GM06990 (cell line): ENCODE measurements at regions not wholly inside any gene's neighbourhood (a gene's known extent, or its start where the extent isn't known, plus 50 kb on each side); places are given as distances from the start of the nearest gene placed in this dataset.

Experiments
- DNase-seq: peaks from one replicate; pipeline ENCODE4 v3.0.0-alpha.2; 2011; ENCODE audit not compliant: insufficient read length; ENCODE audit errors: extremely low read depth
- H3K27me3 ChIP-seq: replicated peaks from 2 replicates; pipeline ENCODE4 v1.6.0; 2011; ENCODE audit warnings: low read length; ENCODE audit not compliant: control insufficient read depth, insufficient read depth
- H3K36me3 ChIP-seq: 2 replicates; pipeline ENCODE4 v1.5.1; 2011; ENCODE audit warnings: low read length; ENCODE audit not compliant: control insufficient read depth, insufficient read depth
- H3K4me3 ChIP-seq: replicated peaks from 2 replicates; pipeline ENCODE4 v1.5.1; 2011; ENCODE audit warnings: low read depth, mild to moderate bottlenecking, control low read depth, low read length
- TF ChIP-seq, protein P1 (sequence below): IDR thresholded peaks from 2 replicates; pipeline ENCODE4 v1.5.1; 2011; ENCODE audit warnings: low read length, control low read depth, mild to moderate bottlenecking, inconsistent platforms; ENCODE audit not compliant: insufficient read depth, poor library complexity, severe bottlenecking

DNA sequence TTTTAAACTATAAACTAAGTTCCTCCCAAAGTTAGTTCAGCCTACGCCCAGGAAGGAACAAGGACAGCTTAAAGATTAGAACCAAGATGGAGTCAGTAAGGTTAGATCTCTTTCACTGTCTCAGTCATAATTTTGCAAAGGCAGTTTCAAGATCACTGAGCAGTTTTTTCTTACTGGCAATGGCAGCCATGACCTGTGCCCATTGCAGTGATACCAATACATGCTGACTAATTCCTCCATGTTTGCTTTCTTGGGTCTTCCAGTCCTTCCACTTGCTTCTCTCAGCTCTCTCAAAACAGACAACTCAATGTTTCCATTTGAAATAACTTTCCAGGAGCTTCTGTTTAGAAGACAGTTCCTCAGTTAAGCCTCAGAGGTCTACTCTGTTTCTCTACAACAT, 79.5 kb downstream of the PCDH18 start:
- Histone ChIP-seq H3K36me3 (no peaks in the 10 kb centered on the region), H3K4me3 (no peak overlapping the region), H3K27me3 (no peaks in the 10 kb centered on the region)
- TF ChIP-seq, protein P1, sequence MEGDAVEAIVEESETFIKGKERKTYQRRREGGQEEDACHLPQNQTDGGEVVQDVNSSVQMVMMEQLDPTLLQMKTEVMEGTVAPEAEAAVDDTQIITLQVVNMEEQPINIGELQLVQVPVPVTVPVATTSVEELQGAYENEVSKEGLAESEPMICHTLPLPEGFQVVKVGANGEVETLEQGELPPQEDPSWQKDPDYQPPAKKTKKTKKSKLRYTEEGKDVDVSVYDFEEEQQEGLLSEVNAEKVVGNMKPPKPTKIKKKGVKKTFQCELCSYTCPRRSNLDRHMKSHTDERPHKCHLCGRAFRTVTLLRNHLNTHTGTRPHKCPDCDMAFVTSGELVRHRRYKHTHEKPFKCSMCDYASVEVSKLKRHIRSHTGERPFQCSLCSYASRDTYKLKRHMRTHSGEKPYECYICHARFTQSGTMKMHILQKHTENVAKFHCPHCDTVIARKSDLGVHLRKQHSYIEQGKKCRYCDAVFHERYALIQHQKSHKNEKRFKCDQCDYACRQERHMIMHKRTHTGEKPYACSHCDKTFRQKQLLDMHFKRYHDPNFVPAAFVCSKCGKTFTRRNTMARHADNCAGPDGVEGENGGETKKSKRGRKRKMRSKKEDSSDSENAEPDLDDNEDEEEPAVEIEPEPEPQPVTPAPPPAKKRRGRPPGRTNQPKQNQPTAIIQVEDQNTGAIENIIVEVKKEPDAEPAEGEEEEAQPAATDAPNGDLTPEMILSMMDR, result no peak
- no peak for DNase-seq

DNA sequence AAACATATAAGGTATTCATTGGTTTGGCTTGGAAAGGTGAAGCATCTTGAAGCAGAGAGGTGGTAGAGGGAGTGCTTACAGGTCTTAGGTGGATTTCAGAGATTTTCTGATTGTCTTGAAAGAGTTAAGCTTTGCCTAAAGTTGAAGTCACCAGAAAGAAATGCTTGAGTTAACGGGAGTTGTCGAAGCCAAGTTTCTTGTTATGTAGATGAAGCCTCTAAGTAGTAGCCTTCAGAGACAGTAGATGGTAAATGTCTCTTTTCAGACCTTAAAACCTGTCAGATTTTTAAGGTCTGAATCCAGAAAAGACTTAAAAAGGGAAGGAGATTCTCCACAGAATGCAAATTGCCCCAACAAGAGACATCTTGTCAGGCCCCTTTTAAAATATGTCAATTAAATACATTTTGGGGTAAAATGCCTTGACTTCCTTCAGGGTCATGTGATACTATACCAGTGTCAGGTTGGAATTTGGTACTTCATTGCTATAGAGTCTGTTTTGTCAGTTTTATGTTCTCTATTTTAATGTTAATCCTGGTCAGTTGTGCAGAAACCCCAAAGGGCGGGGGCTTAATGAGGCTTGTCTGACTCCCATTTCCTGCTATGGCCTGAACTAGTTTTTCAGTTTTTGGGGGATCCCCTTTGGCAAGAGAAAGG, 81.0 kb downstream of the PCDH18 start:
- TF ChIP-seq, protein P1, result no peak
- H3K27me3 ChIP-seq, result no peaks in the 10 kb centered on the region
- no peak overlapping the region for H3K4me3 ChIP-seq
- H3K36me3 ChIP-seq, result no peaks in the 10 kb centered on the region
- DNase-seq, result no peak

DNA sequence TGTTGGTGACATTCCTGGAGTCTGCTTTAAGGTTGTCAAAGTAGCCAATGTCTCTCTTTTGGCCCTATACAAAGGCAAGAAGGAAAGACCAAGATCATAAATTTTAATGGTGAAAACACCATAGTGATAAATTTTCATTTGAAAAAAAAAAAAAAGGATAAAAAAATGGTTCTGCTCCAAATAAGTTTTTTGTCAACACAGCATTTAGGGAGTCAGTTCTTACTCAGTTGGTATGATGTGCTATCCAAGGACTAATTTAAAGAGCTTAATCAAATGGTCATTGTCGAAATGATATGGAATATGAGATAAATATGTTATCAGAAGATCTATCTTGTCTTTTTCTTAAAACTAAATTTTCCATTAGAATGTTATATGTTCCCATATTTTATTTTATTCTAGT, 83.9 kb downstream of the PCDH18 start:
- TF ChIP-seq, protein P1, result no peak
- Histone ChIP-seq H3K27me3 (no peaks in the 10 kb centered on the region), H3K4me3 (no peak overlapping the region), H3K36me3 (no peaks in the 10 kb centered on the region)
- DNase-seq, result no peak

DNA sequence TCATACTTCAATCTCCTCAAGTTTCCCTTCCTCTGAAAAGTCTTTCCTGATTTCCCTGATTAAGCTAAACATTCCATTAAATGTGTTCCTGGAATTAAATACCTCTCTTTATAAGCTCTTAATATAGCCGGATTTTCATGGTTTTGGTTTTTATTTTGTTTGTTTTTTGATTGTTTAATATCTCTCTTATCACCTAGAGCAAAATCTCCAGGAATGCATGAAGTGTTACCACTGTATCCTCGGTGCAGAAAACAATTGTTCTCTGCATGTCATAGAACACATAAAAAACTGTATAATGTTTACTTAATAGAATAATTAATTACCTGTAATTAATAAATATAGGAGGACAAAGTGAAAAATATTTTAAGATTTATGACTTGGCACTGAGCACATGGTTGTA, 86.2 kb downstream of the PCDH18 start:
- H3K36me3 ChIP-seq, result no peaks in the 10 kb centered on the region
- DNase-seq, result no peak
- no peaks in the 10 kb centered on the region for H3K27me3 ChIP-seq
- TF ChIP-seq, protein P1, result no peak
- H3K4me3 ChIP-seq, result no peak overlapping the region

DNA sequence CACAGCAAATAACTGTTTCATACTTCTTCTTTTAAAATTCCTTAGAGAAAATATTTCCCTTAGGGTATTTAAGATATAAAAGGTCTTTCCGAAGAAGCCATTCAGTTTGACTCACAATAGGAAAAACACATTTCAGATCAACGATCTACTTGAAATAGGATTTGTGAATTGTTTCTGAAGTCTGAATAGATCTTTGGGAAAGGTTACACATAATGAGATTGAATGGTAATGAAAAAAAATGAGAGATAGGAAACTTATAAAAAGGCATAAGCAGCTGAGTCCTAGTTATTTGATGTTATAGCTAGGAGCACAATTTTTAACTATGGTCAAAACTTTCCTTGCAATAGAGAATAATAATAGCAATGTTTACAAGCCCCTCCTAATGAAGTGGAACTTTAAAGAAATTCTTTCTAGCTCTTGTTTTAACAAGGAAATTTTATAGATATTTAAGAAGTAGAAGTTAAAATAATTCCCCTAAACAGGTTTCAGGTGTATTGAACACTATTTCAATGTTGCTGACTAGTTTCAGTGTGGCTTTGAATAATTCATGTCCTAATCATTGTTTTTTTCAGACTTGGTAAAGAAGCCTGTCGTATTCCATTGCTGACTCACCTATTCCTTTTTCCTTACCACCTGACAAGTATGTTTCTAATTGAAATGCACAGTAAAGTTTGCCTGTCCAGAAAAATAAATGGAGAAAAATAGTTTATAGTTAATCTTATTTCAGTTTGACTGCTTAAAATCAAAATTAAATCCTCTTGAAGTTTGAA, 89.1 kb downstream of the PCDH18 start:
- Histone ChIP-seq H3K27me3 (no peaks in the 10 kb centered on the region), H3K4me3 (no peak overlapping the region), H3K36me3 (no peaks in the 10 kb centered on the region)
- DNase-seq, result no peak
- TF ChIP-seq, protein P1, result no peak
